K562 (cell line): ENCODE measurements at regions not wholly inside any gene's neighbourhood (a gene's known extent, or its start where the extent isn't known, plus 50 kb on each side); places are given as distances from the start of the nearest gene placed in this dataset.

Experiments used
- BHLHE40 ChIP-seq: IDR thresholded peaks from 2 replicates; pipeline ENCODE4 v1.6.1; 2011; ENCODE audit warnings: low read length, improper control_type of control experiment
- CBX5 ChIP-seq: IDR thresholded peaks from 2 replicates; pipeline ENCODE4 v1.6.1; 2014; ENCODE audit warnings: low read depth, borderline replicate concordance
- CEBPB ChIP-seq: fragments of 450-650 bp; IDR thresholded peaks from 2 replicates; pipeline ENCODE4 v1.6.1; 2016; ENCODE audit warnings: missing genetic modification characterization, missing compliant biosample characterization
- EZH2 ChIP-seq: IDR thresholded peaks from 2 replicates; pipeline ENCODE4 v1.6.1; 2012; ENCODE audit warnings: low read depth, mild to moderate bottlenecking, inconsistent platforms, low read length, borderline replicate concordance
- GATAD2A ChIP-seq: fragments of 450-650 bp; IDR thresholded peaks from 2 replicates; pipeline ENCODE4 v1.6.1; 2017
- HMGXB4 ChIP-seq: sonication (generic); formaldehyde crosslinking; IDR thresholded peaks from 2 replicates; pipeline ENCODE4 v1.8.1; 2023; ENCODE audit warnings: mild to moderate bottlenecking, missing genetic modification reagents
- NR2C2 ChIP-seq, 2 experiments: fragments of 200-800 bp in 1 of 2; sonication (Bioruptor generic) in 1 of 2; sonication (generic) in 1 of 2; formaldehyde crosslinking in 1 of 2; IDR thresholded peaks; 2 replicates each; pipeline versions ENCODE4 v1.6.1 to v1.8.0; 2016 to 2022; ENCODE audit warnings: mild to moderate bottlenecking in 1 of 2, missing compliant biosample characterization in 1 of 2, missing genetic modification characterization in 1 of 2, missing genetic modification reagents in 1 of 2
- PHF20 ChIP-seq: fragments of 450-650 bp; IDR thresholded peaks from 2 replicates; pipeline ENCODE4 v1.6.1; 2018; ENCODE audit not compliant: partially characterized antibody
- RFX5 ChIP-seq: IDR thresholded peaks from 2 replicates; pipeline ENCODE4 v1.6.1; 2011; ENCODE audit warnings: low read depth, mild to moderate bottlenecking, improper control_type of control experiment, low read length
- SOX6 ChIP-seq: fragments of 450-650 bp; IDR thresholded peaks from 2 replicates; pipeline ENCODE4 v1.6.1; 2014; ENCODE audit warnings: mild to moderate bottlenecking
- ZNF263 ChIP-seq: sonication (generic); formaldehyde crosslinking; IDR thresholded peaks from 2 replicates; pipeline ENCODE4 v1.8.0; 2022; ENCODE audit warnings: mild to moderate bottlenecking, missing genetic modification reagents, borderline replicate concordance
- TF ChIP-seq, protein P1 (sequence below): sonication (generic); formaldehyde crosslinking; IDR thresholded peaks from 2 replicates; pipeline ENCODE4 v1.8.0; 2022; ENCODE audit warnings: mild to moderate bottlenecking, missing genetic modification reagents
- TF ChIP-seq, protein P2 (sequence below): sonication (generic); formaldehyde crosslinking; IDR thresholded peaks from 2 replicates; pipeline ENCODE4 v1.4.0; 2020; ENCODE audit warnings: mild to moderate bottlenecking, missing genetic modification reagents
- TF ChIP-seq, protein P3 (sequence below), 3 experiments: IDR thresholded peaks in 2 of 3; conservative IDR thresholded peaks in 1 of 3; 2 replicates each; pipeline ENCODE4 v1.5.1; 2011 to 2012; ENCODE audit warnings: low read length in 3 of 3, mild to moderate bottlenecking in 3 of 3, control low read depth in 2 of 3, improper control_type of control experiment in 1 of 3, inconsistent platforms in 1 of 3, low read depth in 1 of 3, mixed read lengths in 1 of 3, moderate library complexity in 1 of 3; ENCODE audit not compliant: insufficient read depth in 2 of 3

GRCh38 chr2:234823196-234823876 lies 128.5 kb upstream of the SH3BP4 start:
- TF ChIP-seq GATAD2A (no peak), EZH2 (no peak), NR2C2 (CRISPR knock-in tag; IDR thresholded peaks at IDR 0.05) (no peak), NR2C2 (tag; IDR thresholded peaks at IDR 0.05) (no peak), HMGXB4 (CRISPR knock-in tag) (no peak), CBX5 (no peak), SOX6 (no peak), ZNF263 (CRISPR knock-in tag) (no peak), RFX5 (no peak), BHLHE40 (no peak), PHF20 (no peak), CEBPB (tag) (no peak)
- TF ChIP-seq, protein P1, sequence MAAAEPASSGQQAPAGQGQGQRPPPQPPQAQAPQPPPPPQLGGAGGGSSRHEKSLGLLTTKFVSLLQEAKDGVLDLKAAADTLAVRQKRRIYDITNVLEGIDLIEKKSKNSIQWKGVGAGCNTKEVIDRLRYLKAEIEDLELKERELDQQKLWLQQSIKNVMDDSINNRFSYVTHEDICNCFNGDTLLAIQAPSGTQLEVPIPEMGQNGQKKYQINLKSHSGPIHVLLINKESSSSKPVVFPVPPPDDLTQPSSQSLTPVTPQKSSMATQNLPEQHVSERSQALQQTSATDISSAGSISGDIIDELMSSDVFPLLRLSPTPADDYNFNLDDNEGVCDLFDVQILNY: no peak
- TF ChIP-seq, protein P2, sequence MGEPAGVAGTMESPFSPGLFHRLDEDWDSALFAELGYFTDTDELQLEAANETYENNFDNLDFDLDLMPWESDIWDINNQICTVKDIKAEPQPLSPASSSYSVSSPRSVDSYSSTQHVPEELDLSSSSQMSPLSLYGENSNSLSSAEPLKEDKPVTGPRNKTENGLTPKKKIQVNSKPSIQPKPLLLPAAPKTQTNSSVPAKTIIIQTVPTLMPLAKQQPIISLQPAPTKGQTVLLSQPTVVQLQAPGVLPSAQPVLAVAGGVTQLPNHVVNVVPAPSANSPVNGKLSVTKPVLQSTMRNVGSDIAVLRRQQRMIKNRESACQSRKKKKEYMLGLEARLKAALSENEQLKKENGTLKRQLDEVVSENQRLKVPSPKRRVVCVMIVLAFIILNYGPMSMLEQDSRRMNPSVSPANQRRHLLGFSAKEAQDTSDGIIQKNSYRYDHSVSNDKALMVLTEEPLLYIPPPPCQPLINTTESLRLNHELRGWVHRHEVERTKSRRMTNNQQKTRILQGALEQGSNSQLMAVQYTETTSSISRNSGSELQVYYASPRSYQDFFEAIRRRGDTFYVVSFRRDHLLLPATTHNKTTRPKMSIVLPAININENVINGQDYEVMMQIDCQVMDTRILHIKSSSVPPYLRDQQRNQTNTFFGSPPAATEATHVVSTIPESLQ (CRISPR knock-in tag): no peak
- TF ChIP-seq, protein P3, sequence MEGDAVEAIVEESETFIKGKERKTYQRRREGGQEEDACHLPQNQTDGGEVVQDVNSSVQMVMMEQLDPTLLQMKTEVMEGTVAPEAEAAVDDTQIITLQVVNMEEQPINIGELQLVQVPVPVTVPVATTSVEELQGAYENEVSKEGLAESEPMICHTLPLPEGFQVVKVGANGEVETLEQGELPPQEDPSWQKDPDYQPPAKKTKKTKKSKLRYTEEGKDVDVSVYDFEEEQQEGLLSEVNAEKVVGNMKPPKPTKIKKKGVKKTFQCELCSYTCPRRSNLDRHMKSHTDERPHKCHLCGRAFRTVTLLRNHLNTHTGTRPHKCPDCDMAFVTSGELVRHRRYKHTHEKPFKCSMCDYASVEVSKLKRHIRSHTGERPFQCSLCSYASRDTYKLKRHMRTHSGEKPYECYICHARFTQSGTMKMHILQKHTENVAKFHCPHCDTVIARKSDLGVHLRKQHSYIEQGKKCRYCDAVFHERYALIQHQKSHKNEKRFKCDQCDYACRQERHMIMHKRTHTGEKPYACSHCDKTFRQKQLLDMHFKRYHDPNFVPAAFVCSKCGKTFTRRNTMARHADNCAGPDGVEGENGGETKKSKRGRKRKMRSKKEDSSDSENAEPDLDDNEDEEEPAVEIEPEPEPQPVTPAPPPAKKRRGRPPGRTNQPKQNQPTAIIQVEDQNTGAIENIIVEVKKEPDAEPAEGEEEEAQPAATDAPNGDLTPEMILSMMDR (IDR thresholded peaks at IDR 0.05 in 2 of 3, conservative IDR thresholded peaks at IDR 0.05 in 1 of 3; ENCODE audit: insufficient read depth in 2 of 3, low read depth in 1 of 3, low read length in 3 of 3): no peak
